ENCODE measurements at regions not wholly inside any gene's neighbourhood (a gene's known extent, or its start where the extent isn't known, plus 50 kb on each side); places are given as distances from the start of the nearest gene placed in this dataset.

- DNase-seq (ENCODE audit: missing footprints), result no peak
- intact Hi-C loops (cut with DNase I), result no loop called here
- ATAC-seq, result no peak
These were observed 85.7 kb upstream of the SHB start for GRCh38 chr9:38154501-38155421.

GRCh38 chr9:38153910-38154291 lies 84.9 kb upstream of the SHB start:
- intact Hi-C loops (cut with DNase I), result no loop called here
- ATAC-seq (peak; percentile 11), DNase-seq (ENCODE audit: missing footprints) (no peak)

GRCh38 chr9:38153152-38153909 lies 84.3 kb upstream of the SHB start:
- peak; percentile 69 for ATAC-seq
- intact Hi-C loops (cut with DNase I), result no loop called here
- DNase-seq (ENCODE audit: missing footprints), result no peak

- no peak for ATAC-seq
These were observed 80.6 kb upstream of the SHB start for GRCh38 chr9:38149647-38150046.

GRCh38 chr9:38146844-38147243 lies 77.8 kb upstream of the SHB start:
- intact Hi-C loops (cut with DNase I), result no loop called here
- DNase-seq (ENCODE audit: missing footprints) (no peak), ATAC-seq (no peak)

More at GRCh38 chr9:38149647-38150046, 80.6 kb upstream of the SHB start:
- no peak for DNase-seq (ENCODE audit: missing footprints)
- intact Hi-C loops (cut with DNase I), result no loop called here

GRCh38 chr9:38145526-38146053 lies 76.6 kb upstream of the SHB start:
- DNase-seq (ENCODE audit: missing footprints), result no peak
- ATAC-seq, result peak; percentile 26
- intact Hi-C loops (cut with DNase I), result no loop called here

GRCh38 chr9:38144421-38144820 lies 75.4 kb upstream of the SHB start:
- no peak for ATAC-seq
- no peak for DNase-seq (ENCODE audit: missing footprints)
- intact Hi-C loops (cut with DNase I), result no loop called here

- ATAC-seq (no peak), DNase-seq (ENCODE audit: missing footprints) (no peak)
- intact Hi-C loops (cut with DNase I), result no loop called here
These were observed 72.9 kb upstream of the SHB start for GRCh38 chr9:38141746-38142591.

GRCh38 chr9:38138276-38138675 lies 69.2 kb upstream of the SHB start:
- intact Hi-C loops (cut with DNase I), result no loop called here
- DNase-seq (ENCODE audit: missing footprints) (no peak), ATAC-seq (no peak)

GRCh38 chr9:38137342-38137741 lies 68.3 kb upstream of the SHB start:
- no peak for DNase-seq (ENCODE audit: missing footprints)
- intact Hi-C loops (cut with DNase I), result no loop called here
- ATAC-seq, result no peak

- intact Hi-C loops (cut with DNase I), result no loop called here
- DNase-seq (ENCODE audit: missing footprints) (no peak), ATAC-seq (no peak)
These were observed 67.4 kb upstream of the SHB start for GRCh38 chr9:38136386-38136785.

GRCh38 chr9:38134611-38135237 lies 65.7 kb upstream of the SHB start:
- ATAC-seq, result no peak
- DNase-seq (ENCODE audit: missing footprints), result no peak
- intact Hi-C loops (cut with DNase I), result no loop called here

GRCh38 chr9:38133595-38133994 lies 64.6 kb upstream of the SHB start:
- no peak for DNase-seq (ENCODE audit: missing footprints)
- ATAC-seq, result no peak
- intact Hi-C loops (cut with DNase I), result no loop called here

GRCh38 chr9:38132956-38133355 lies 63.9 kb upstream of the SHB start:
- DNase-seq (ENCODE audit: missing footprints) (no peak), ATAC-seq (no peak)
- intact Hi-C loops (cut with DNase I), result no loop called here

GRCh38 chr9:38131729-38132128 lies 62.7 kb upstream of the SHB start:
- DNase-seq (ENCODE audit: missing footprints), result no peak
- intact Hi-C loops (cut with DNase I), result no loop called here
- ATAC-seq, result no peak

GRCh38 chr9:38130724-38131123 lies 61.7 kb upstream of the SHB start:
- intact Hi-C loops (cut with DNase I), result no loop called here
- no peak for ATAC-seq
- no peak for DNase-seq (ENCODE audit: missing footprints)

- intact Hi-C loops (cut with DNase I), result no loop called here
- DNase-seq (ENCODE audit: missing footprints) (no peak), ATAC-seq (peak; percentile 43)
These were observed 60.3 kb upstream of the SHB start for GRCh38 chr9:38129366-38129765.

- ATAC-seq (no peak), DNase-seq (ENCODE audit: missing footprints) (no peak)
- intact Hi-C loops (cut with DNase I), result no loop called here
These were observed 59.8 kb upstream of the SHB start for GRCh38 chr9:38128752-38129270.
